T-helper 9 cell (primary cell): ENCODE measurements at regions not wholly inside any gene's neighbourhood (a gene's known extent, or its start where the extent isn't known, plus 50 kb on each side); places are given as distances from the start of the nearest gene placed in this dataset.

Experiments
- DNase-seq: peaks from one replicate; pipeline ENCODE4 v3.0.0-alpha.2; 2020

DNA sequence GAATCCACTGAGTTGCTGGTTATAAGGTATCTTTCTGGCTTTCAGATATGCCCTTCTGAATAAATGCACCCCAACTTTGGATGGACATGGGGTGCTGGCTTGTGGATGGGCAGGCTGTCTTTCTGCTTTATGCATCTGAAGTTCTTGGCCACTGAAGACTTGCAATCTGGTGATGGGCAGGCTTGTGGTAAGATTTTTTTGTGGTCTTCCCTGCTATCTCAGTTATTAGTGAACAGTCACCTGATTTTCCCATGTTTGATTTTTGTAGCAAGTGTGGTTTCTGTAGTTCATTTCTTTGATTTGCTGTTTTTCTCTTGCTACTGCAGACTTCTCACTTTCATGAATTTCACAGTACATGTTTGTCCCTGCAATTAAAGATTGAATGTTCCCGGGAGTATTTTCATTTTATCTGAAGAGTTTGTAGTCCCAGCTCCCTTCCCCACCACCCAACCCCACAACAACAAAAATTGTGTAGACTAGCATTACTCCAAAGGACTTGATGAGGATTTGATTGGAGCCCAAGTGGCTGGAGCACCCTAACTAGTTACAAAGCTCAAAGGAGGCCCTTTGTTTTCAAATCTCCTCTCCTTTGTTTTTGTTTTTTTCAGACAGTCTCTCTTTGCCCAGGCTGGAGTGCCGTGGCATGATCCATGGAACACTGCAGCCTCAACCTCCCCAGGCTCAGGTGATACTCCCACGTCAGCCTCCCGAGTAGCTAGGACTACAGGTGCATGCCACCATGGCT, 63.6 kb upstream of the MGAT5 start:
- no peak for DNase-seq

DNA sequence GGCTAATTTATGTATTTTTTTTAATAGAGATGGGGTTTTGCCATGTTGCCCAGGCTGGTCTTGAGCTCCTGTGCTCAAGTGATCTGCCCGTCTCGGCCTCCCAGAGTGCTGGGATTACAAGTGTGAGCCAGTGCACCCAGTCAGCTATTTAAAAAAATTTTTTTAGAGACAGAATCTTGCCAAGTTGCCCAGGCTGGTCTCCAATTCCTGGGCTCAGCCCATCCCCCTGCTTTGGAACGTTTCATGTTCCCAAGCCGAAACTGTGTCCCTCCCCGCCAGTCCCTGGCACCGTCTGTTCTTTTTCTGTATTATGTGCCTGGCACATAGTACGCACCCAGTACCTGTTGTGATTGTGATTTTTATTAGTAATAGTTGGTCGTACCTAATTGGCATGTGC, 63.1 kb upstream of the MGAT5 start:
- DNase-seq = no peak

GRCh38 chr2:134191835-134192234, 62.0 kb upstream of the MGAT5 start:
- no peak for DNase-seq

- DNase-seq = no peak
Observed at GRCh38 chr2:134193006-134193405, 60.9 kb upstream of the MGAT5 start.

GRCh38 chr2:134194519-134194918, 59.4 kb upstream of the MGAT5 start:
- no peak for DNase-seq

DNA sequence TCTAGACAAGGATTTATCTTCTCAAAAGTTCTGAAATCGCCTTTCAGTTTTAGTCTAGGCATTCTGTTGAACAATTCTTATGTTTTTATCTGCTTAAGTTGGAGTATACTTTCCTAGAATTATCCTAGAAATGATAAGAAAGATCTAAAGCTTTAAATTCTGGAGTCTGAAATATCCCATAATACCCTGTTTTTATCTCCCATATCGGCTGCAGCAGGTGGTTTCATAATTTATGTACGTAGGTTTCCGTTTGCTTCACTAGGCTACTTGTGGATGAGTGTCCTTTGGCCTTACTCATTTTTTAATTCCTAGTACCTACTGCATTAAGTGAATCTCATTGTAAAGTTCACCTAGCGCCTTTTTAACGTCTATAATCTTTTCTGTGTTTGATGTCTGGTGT, 58.5 kb upstream of the MGAT5 start:
- no peak for DNase-seq

DNA sequence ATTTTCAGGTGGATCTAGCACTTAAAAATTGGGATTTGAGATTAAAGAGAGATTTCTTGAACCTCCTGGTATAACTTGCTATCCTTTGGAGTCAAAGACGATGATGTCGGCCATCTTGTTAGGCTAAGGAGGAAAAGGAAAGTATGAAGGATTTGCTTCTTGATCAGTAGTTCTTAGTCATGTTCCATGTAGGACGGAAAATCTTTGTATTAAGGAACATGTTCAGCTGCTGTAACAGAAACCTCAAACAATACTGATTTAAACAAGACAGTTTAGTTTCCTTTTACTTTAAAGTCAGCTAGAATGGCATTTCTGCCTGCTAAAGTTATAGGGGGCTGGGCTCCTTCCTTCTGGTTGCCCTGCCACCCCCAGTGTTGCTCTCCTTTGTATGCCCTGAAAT, 56.4 kb upstream of the MGAT5 start:
- no peak for DNase-seq

- no peak for DNase-seq
Observed at GRCh38 chr2:134198006-134198634, 55.8 kb upstream of the MGAT5 start.

DNA sequence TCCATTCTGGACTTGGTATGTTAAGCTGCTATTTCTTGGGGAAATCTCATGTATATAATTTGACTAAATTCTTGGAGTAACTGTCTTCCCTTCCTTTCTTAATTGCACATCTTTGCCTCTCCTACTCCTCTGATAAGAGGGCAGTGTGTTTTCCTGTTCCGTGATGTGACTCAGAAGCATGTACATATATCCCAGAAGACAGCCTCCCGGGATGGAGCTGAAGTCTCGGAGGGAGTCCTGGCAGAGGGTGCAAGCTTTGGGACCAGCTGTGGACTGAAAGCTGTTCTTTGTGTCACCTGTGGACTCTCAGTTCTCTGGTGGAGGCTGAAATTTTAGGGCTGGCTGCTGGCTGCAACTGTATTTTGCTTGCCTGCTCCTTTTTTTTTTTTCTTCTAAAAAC, 54.7 kb upstream of the MGAT5 start:
- no peak for DNase-seq

GRCh38 chr2:134200036-134200618, 53.7 kb upstream of the MGAT5 start:
- no peak for DNase-seq

GRCh38 chr2:134201533-134201932, 52.3 kb upstream of the MGAT5 start:
- DNase-seq = no peak

- DNase-seq = no peak
Observed at GRCh38 chr2:134202371-134202770, 51.5 kb upstream of the MGAT5 start.

GRCh38 chr2:134203175-134203574, 50.7 kb upstream of the MGAT5 start:
- no peak for DNase-seq
